ENCODE measurements at regions not wholly inside any gene's neighbourhood (a gene's known extent, or its start where the extent isn't known, plus 50 kb on each side); places are given as distances from the start of the nearest gene placed in this dataset.

DNA sequence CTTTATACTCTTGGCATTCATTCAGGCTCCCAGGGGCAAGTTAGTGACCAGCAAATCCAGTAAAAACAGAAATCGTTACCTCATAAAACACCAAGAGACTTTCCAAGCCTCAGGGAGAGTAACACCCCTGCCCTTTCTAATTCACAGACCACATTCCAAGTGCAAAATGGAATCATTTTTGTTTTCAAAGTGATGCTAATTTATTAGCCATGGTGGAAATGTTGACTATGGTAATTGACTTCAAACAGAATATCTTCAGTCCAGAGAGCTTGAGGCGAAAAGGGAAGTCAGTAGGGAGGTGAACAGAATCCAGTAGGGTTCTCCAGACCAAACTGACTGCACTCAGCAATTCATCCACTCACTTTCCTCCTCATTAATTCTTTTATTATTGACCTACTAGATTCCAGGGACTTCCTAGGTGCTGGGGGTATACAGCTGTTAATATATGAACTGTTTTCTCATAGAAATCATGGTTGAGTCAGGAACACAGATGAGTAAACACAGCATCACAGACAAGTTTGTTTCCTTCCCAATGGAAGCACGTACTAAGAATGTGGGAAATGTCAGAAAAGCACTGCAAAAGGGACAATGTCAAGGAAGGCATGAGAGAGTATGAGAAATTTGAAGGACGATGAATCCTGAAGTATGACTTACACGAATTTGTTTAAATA, 388.5 kb upstream of the C1orf87 start:
- Histone ChIP-seq H2AFZ (ENCODE audit: low read length) (no peak overlapping the region), H3K23me2 (ENCODE audit: insufficient read length, low read depth, low read length, poor library complexity, severe bottlenecking) (no peaks in the 10 kb centered on the region), H2BK5ac (ENCODE audit: insufficient read length, low read length) (no peak overlapping the region), H3T11ph (ENCODE audit: low read length) (no peak overlapping the region), H3K18ac (ENCODE audit: insufficient read length, low read depth, low read length) (no peak overlapping the region), H3K4me1 (ENCODE audit: insufficient read depth, low read length) (no peaks in the 10 kb centered on the region; the same call in 1 of the 2 replicates), H3K4me2 (ENCODE audit: insufficient read depth, insufficient read length, low read length) (no peak overlapping the region), H4K8ac (replicated peaks; ENCODE audit: insufficient read length, low read depth, low read length) (no peak overlapping the region), H3K79me1 (ENCODE audit: insufficient read depth, low read depth, low read length, poor library complexity, severe bottlenecking) (no peaks in the 10 kb centered on the region), H3K9me3 (ENCODE audit: control insufficient read depth, low read depth, low read length) (no peaks in the 10 kb centered on the region), H2BK120ac (ENCODE audit: low read depth, low read length, poor library complexity, severe bottlenecking) (no peak overlapping the region), H3K56ac (ENCODE audit: insufficient read length, low read depth, low read length) (no peak overlapping the region), H3K27me3 (ENCODE audit: insufficient read depth, low read length) (no peaks in the 10 kb centered on the region), H2AK5ac (ENCODE audit: insufficient read length, low read length) (no peak overlapping the region), H3K4ac (ENCODE audit: low read depth, low read length) (no peak overlapping the region), H2BK20ac (ENCODE audit: low read depth, low read length, poor library complexity, severe bottlenecking) (no peak overlapping the region), H2BK12ac (ENCODE audit: insufficient read length, low read depth, low read length) (no peak overlapping the region), H4K20me1 (ENCODE audit: control insufficient read depth, insufficient read depth, insufficient read length) (no peaks in the 10 kb centered on the region), H4K5ac (ENCODE audit: insufficient read length, low read depth, low read length) (no peak overlapping the region), H4K91ac (ENCODE audit: insufficient read length, low read depth, low read length) (no peak overlapping the region), H3K23ac (ENCODE audit: insufficient read length, low read depth, low read length) (no peak overlapping the region), H3K27ac (ENCODE audit: insufficient read length, low read depth, low read length) (no peak overlapping the region), H2BK15ac (ENCODE audit: low read depth, low read length) (no peak overlapping the region), H3K79me2 (ENCODE audit: insufficient read depth, low read length) (no peaks in the 10 kb centered on the region), H3K14ac (ENCODE audit: insufficient read depth, low read length) (no peak overlapping the region), H3K9ac (ENCODE audit: extremely low read depth, insufficient read length, low read length) (no peak overlapping the region)
- peaks cover 7 to 8% of the 10 kb centered on the region in 2 experiments; a peak in 2 of 4 replicates for H3K4me1 Mint-ChIP-seq
- no peaks in the 10 kb centered on the region for H3K27me3 Mint-ChIP-seq (ENCODE audit: low read depth)
- peaks cover 0 to 1% (median 0%) of the 10 kb centered on the region in 3 experiments; a peak in 1 of 7 replicates for H3K36me3 Mint-ChIP-seq (ENCODE audit: insufficient read depth in 1 of 3, low read depth in 3 of 3)
- no peak overlapping the region for H3K4me3 Mint-ChIP-seq
- H3K9me3 Mint-ChIP-seq, result peaks cover 4 to 5% of the 10 kb centered on the region in 2 experiments; a peak in 4 of 5 replicates
- TF ChIP-seq, protein P1, sequence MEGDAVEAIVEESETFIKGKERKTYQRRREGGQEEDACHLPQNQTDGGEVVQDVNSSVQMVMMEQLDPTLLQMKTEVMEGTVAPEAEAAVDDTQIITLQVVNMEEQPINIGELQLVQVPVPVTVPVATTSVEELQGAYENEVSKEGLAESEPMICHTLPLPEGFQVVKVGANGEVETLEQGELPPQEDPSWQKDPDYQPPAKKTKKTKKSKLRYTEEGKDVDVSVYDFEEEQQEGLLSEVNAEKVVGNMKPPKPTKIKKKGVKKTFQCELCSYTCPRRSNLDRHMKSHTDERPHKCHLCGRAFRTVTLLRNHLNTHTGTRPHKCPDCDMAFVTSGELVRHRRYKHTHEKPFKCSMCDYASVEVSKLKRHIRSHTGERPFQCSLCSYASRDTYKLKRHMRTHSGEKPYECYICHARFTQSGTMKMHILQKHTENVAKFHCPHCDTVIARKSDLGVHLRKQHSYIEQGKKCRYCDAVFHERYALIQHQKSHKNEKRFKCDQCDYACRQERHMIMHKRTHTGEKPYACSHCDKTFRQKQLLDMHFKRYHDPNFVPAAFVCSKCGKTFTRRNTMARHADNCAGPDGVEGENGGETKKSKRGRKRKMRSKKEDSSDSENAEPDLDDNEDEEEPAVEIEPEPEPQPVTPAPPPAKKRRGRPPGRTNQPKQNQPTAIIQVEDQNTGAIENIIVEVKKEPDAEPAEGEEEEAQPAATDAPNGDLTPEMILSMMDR (conservative IDR thresholded peaks at IDR 0.05), result no peak
- no peak for DNase-seq
- no CpG with 5 or more reads among the region's 5 CpGs for WGBS (ENCODE audit: extremely low coverage, insufficient read length, low lambda C conversion rate)
- no peak overlapping the region; a peak in 1 of 7 replicates for H3K27ac Mint-ChIP-seq
